HEK293 (cell line): ENCODE measurements at regions not wholly inside any gene's neighbourhood (a gene's known extent, or its start where the extent isn't known, plus 50 kb on each side); places are given as distances from the start of the nearest gene placed in this dataset.

ENCODE experiments used
- CTCF ChIA-PET: fragments of 350-600 bp; formaldehyde crosslinking; extraction: SDS; loops from one replicate; lab custom pipeline; 2021; ENCODE audit warnings: antibody characterized with exemption; lab: Yijun Ruan, JAX
- POLR2A ChIA-PET: fragments of 300-600 bp; formaldehyde crosslinking; extraction: SDS; loops from one replicate; lab custom pipeline; 2020; ENCODE audit warnings: antibody characterized with exemption, inconsistent platforms; lab: Yijun Ruan, JAX
- H3K27ac ChIP-seq: fragments of 200-500 bp; sonication (Bioruptor generic); 2 replicates; pipeline ENCODE4 v1.5.1; 2014; ENCODE audit warnings: low read depth, low read length, control low read depth, inconsistent platforms; ENCODE audit errors: extremely low read depth
- H3K36me3 ChIP-seq, 2 experiments: fragments of 200-500 bp in 1 of 2; sonication (Bioruptor generic) in 1 of 2; 1 replicate in 1 of 2; 2 replicates in 1 of 2; pipeline ENCODE4 v1.5.1; 2014 to 2017; ENCODE audit warnings: inconsistent platforms in 2 of 2, low read length in 2 of 2; ENCODE audit not compliant: control insufficient read depth in 2 of 2, insufficient read depth in 1 of 2
- H3K4me1 ChIP-seq: fragments of 200-500 bp; sonication (Bioruptor generic); 2 replicates; pipeline ENCODE4 v1.5.1; 2014; ENCODE audit warnings: mild to moderate bottlenecking, low read length, inconsistent platforms; ENCODE audit not compliant: control insufficient read depth, insufficient read depth
- H3K4me3 ChIP-seq: 2 replicates; pipeline ENCODE4 v1.5.1; 2011; ENCODE audit warnings: low read depth, mild to moderate bottlenecking, control low read depth, low read length, moderate library complexity
- H3K9me3 ChIP-seq: fragments of 200-500 bp; sonication (Bioruptor generic); 2 replicates; pipeline ENCODE4 v1.5.1; 2014; ENCODE audit warnings: low read depth, low read length, inconsistent platforms; ENCODE audit not compliant: control insufficient read depth, insufficient read depth
- ATF2 ChIP-seq: fragments of 450-650 bp; formaldehyde crosslinking; IDR thresholded peaks from 2 replicates; pipeline ENCODE4 v1.5.1; 2016; ENCODE audit warnings: missing biosample characterization, missing genetic modification characterization, low read depth
- MEIS1 ChIP-seq: sonication (generic); formaldehyde crosslinking; IDR thresholded peaks from 2 replicates; pipeline ENCODE4 v1.8.1; 2022; ENCODE audit warnings: missing genetic modification reagents, mild to moderate bottlenecking, borderline replicate concordance
- SETDB1 ChIP-seq: IDR thresholded peaks from one replicate; pipeline ENCODE4 v1.6.1; 2017; ENCODE audit warnings: mild to moderate bottlenecking, low read length, moderate library complexity, mixed read lengths; ENCODE audit not compliant: insufficient read length
- SP3 ChIP-seq: fragments of 450-650 bp; formaldehyde crosslinking; IDR thresholded peaks from 2 replicates; pipeline ENCODE4 v1.5.1; 2016; ENCODE audit warnings: missing biosample characterization, missing genetic modification characterization
- TRIM28 ChIP-seq: IDR thresholded peaks from 2 replicates; pipeline ENCODE4 v1.6.1; 2011; ENCODE audit warnings: low read length, control low read depth, borderline replicate concordance
- ZBTB10 ChIP-seq: fragments of 450-650 bp; formaldehyde crosslinking; IDR thresholded peaks from 2 replicates; pipeline ENCODE4 v1.5.1; 2016; ENCODE audit warnings: missing biosample characterization, missing genetic modification characterization
- ZBTB44 ChIP-seq: fragments of 450-650 bp; IDR thresholded peaks from 2 replicates; pipeline ENCODE4 v1.5.1; 2018; ENCODE audit warnings: missing biosample characterization, mild to moderate bottlenecking, missing genetic modification characterization
- ZBTB48 ChIP-seq: fragments of 450-650 bp; formaldehyde crosslinking; IDR thresholded peaks from 2 replicates; pipeline ENCODE4 v1.5.1; 2016; ENCODE audit warnings: missing biosample characterization, missing genetic modification characterization
- ZEB2 ChIP-seq: fragments of 450-650 bp; formaldehyde crosslinking; IDR thresholded peaks from 2 replicates; pipeline ENCODE4 v1.5.1; 2016; ENCODE audit warnings: missing biosample characterization, missing genetic modification characterization
- ZNF121 ChIP-seq: fragments of 450-650 bp; formaldehyde crosslinking; IDR thresholded peaks from 2 replicates; pipeline ENCODE4 v1.5.1; 2016; ENCODE audit warnings: missing biosample characterization, missing genetic modification characterization
- ZNF211 ChIP-seq: fragments of 450-650 bp; formaldehyde crosslinking; IDR thresholded peaks from 2 replicates; pipeline ENCODE4 v1.5.1; 2016; ENCODE audit warnings: low read depth, missing biosample characterization, missing genetic modification characterization
- ZNF223 ChIP-seq: fragments of 450-650 bp; formaldehyde crosslinking; IDR thresholded peaks from 2 replicates; pipeline ENCODE4 v1.5.1; 2016; ENCODE audit warnings: missing biosample characterization, missing genetic modification characterization
- ZNF302 ChIP-seq: fragments of 450-650 bp; formaldehyde crosslinking; IDR thresholded peaks from 2 replicates; pipeline ENCODE4 v1.5.1; 2016; ENCODE audit warnings: missing biosample characterization, missing genetic modification characterization, low read depth
- ZNF423 ChIP-seq: fragments of 450-650 bp; formaldehyde crosslinking; IDR thresholded peaks from 2 replicates; pipeline ENCODE4 v1.5.1; 2016; ENCODE audit warnings: missing biosample characterization, missing genetic modification characterization
- ZNF473 ChIP-seq: fragments of 450-650 bp; formaldehyde crosslinking; IDR thresholded peaks from 2 replicates; pipeline ENCODE4 v1.5.1; 2017; ENCODE audit warnings: missing biosample characterization, missing genetic modification characterization
- ZNF555 ChIP-seq: fragments of 450-650 bp; formaldehyde crosslinking; conservative IDR thresholded peaks from 2 replicates; pipeline ENCODE4 v1.5.1; 2017; ENCODE audit warnings: missing biosample characterization, mild to moderate bottlenecking, missing genetic modification characterization, inconsistent platforms
- ZNF600 ChIP-seq: fragments of 450-650 bp; formaldehyde crosslinking; IDR thresholded peaks from 2 replicates; pipeline ENCODE4 v1.5.1; 2016; ENCODE audit warnings: missing biosample characterization, missing genetic modification characterization
- ZNF704 ChIP-seq: fragments of 450-650 bp; formaldehyde crosslinking; IDR thresholded peaks from 2 replicates; pipeline ENCODE4 v1.5.1; 2016; ENCODE audit warnings: missing biosample characterization, missing genetic modification characterization
- ZNF707 ChIP-seq: fragments of 450-650 bp; formaldehyde crosslinking; IDR thresholded peaks from 2 replicates; pipeline ENCODE4 v1.5.1; 2016; ENCODE audit warnings: missing biosample characterization, missing genetic modification characterization
- ZNF791 ChIP-seq: fragments of 450-650 bp; formaldehyde crosslinking; IDR thresholded peaks from 2 replicates; pipeline ENCODE4 v1.5.1; 2016; ENCODE audit warnings: missing biosample characterization, missing genetic modification characterization

- CTCF ChIA-PET = interaction anchor here (1.1 to 1.6 kb wide), 3 partner anchors 8 to 44 kb away, joined by 3 read pairs; no protein-coding TSS in a partner anchor
- POLR2A ChIA-PET = no interaction called here
- no peak overlapping the region for H3K4me3 ChIP-seq
- no peaks in the 10 kb centered on the region for H3K36me3 ChIP-seq
- TF ChIP-seq ZNF600 (no peak), ZEB2 (no peak), ZNF791 (tag by site-specific recombination) (no peak), ZBTB10 (tag by site-specific recombination) (no peak), ZBTB48 (no peak), SP3 (no peak), ZNF555 (tag by site-specific recombination) (no peak), ZNF473 (no peak), ATF2 (tag by site-specific recombination) (no peak), TRIM28 (no peak), ZNF707 (tag by site-specific recombination) (no peak), ZNF223 (no peak), ZBTB44 (tag by site-specific recombination) (no peak)
- no peak overlapping the region for H3K27ac ChIP-seq
- H3K4me1 ChIP-seq = no peaks in the 10 kb centered on the region
- no peaks in the 10 kb centered on the region for H3K9me3 ChIP-seq
These were observed 113.0 kb downstream of the CTTN start for GRCh38 chr11:70511345-70511744.

GRCh38 chr11:70512716-70513115 is 114.4 kb downstream of the CTTN start:
- peak; percentile 25 for TF ChIP-seq SETDB1
- TF ChIP-seq MEIS1 (CRISPR knock-in tag) = no peak
- TF ChIP-seq, all 188 proteins: peak for 1
- Histone ChIP-seq H3K9me3 (no peaks in the 10 kb centered on the region), H3K27ac (no peak overlapping the region), H3K4me1 (no peaks in the 10 kb centered on the region), H3K4me3 (no peak overlapping the region), H3K36me3 (no peaks in the 10 kb centered on the region)
- ChIA-PET POLR2A (interaction anchor here (0.7 kb wide), 1 partner anchor 12 kb away, joined by 3 read pairs; no protein-coding TSS in a partner anchor), CTCF (interaction anchor here (0.5 to 1.0 kb wide), 2 partner anchors 30 to 63 kb away, joined by 3 to 4 read pairs; no protein-coding TSS in a partner anchor)

GRCh38 chr11:70517203-70517602 is 118.9 kb downstream of the CTTN start:
- Histone ChIP-seq H3K4me3 (no peak overlapping the region), H3K4me1 (no peaks in the 10 kb centered on the region), H3K36me3 (no peaks in the 10 kb centered on the region), H3K9me3 (no peaks in the 10 kb centered on the region), H3K27ac (no peak overlapping the region)
- ChIA-PET CTCF (no interaction called here), POLR2A (no interaction called here)
- TF ChIP-seq ZNF704 (tag by site-specific recombination) (no peak), ZNF423 (no peak), ZNF121 (no peak), ZNF302 (tag by site-specific recombination) (no peak), ZNF211 (tag by site-specific recombination) (no peak)
